ENCODE measurements at regions not wholly inside any gene's neighbourhood (a gene's known extent, or its start where the extent isn't known, plus 50 kb on each side); places are given as distances from the start of the nearest gene placed in this dataset.

DNA sequence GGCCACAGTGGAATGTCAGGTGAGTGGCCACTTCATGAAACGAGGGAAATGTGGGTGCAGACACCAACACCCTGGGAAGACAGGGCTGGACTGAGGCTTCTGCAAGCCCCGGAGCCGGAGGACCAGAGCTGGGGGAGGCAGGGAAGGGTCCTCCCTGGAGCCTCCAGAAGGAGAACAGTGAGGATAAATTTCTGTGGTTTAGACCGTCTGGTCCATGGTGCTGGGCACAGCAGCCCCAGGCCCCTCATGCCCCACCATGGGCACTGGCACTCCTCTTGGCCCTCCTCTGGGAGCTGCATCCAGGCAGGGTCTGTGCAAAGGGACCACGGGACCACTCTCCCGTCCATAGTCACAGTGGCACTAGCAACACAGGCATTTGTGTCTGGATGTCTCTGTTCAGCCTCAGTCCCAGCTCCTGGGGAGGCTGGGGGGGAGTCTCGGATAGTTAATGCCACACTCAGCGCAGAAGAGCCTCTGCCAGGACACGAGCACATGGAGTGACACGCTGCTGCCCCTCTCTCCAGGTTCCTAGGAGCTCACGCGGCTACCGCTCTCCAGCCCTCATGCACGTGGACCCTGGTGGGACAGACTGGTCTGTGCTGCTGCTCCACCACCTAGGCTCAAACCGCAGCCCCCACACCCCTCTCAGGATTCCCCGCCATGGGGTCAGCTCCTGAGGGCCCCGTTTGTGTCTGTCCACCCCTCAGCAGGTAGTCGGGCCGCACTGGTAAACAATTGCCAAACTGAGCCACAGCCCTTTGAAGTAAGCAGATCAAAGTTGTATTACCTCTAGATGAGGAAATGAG lies 305.9 kb upstream of the SALL3 start:
- TF ChIP-seq CTCF (IDR thresholded peaks at IDR 0.05; ENCODE audit: low read depth, low read length) = no peak
- H3K9me3 ChIP-seq = no peaks in the 10 kb centered on the region
- peaks cover 2% of the 10 kb centered on the region for H3K4me1 ChIP-seq
- no peaks in the 10 kb centered on the region for H3K27me3 ChIP-seq
- no peak for DNase-seq
- no peaks in the 10 kb centered on the region for H3K36me3 ChIP-seq
- H3K4me3 ChIP-seq (ENCODE audit: low read depth, low read length) = no peak overlapping the region

DNA sequence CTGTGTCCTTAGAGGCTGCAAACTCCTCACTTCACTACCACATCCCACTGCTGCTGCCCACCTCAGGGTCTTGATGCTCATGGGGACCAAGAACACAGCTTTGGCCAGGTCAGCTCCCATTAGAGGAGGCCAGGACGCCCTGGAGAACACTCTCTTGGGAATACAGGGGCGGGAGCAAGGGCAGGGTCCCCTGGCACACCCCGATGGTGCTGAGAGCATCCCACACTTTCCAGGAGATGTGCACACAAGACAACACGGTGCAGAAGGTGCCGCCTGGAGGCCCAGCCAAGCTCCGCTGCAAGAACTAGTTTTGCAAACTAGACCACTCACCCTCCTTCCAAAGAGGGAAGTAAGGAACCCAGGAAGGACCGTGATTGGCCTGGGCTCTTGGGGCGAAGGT lies 304.4 kb upstream of the SALL3 start:
- Histone ChIP-seq H3K36me3 (no peaks in the 10 kb centered on the region), H3K4me3 (ENCODE audit: low read depth, low read length) (no peak overlapping the region), H3K27me3 (no peaks in the 10 kb centered on the region), H3K9me3 (no peaks in the 10 kb centered on the region), H3K4me1 (peaks cover 5% of the 10 kb centered on the region)
- no peak for DNase-seq
- TF ChIP-seq CTCF (IDR thresholded peaks at IDR 0.05; ENCODE audit: low read depth, low read length) = no peak

GRCh38 chr18:78676622-78677482 lies 302.8 kb upstream of the SALL3 start:
- no peak for DNase-seq
- Histone ChIP-seq H3K4me3 (ENCODE audit: low read depth, low read length) (no peak overlapping the region), H3K36me3 (no peaks in the 10 kb centered on the region), H3K9me3 (no peaks in the 10 kb centered on the region), H3K4me1 (peaks cover 5% of the 10 kb centered on the region), H3K27me3 (no peaks in the 10 kb centered on the region)
- TF ChIP-seq CTCF (IDR thresholded peaks at IDR 0.05; ENCODE audit: low read depth, low read length) = no peak

- no peak for TF ChIP-seq CTCF (IDR thresholded peaks at IDR 0.05; ENCODE audit: low read depth, low read length)
- no peak overlapping the region for H3K4me3 ChIP-seq (ENCODE audit: low read depth, low read length)
- no peak for DNase-seq
- H3K36me3 ChIP-seq = no peaks in the 10 kb centered on the region
- peaks cover 5% of the 10 kb centered on the region for H3K4me1 ChIP-seq
- no peaks in the 10 kb centered on the region for H3K9me3 ChIP-seq
- H3K27me3 ChIP-seq = no peaks in the 10 kb centered on the region
Measured at GRCh38 chr18:78677483-78678317, 301.9 kb upstream of the SALL3 start.

GRCh38 chr18:78678318-78678695 lies 301.3 kb upstream of the SALL3 start:
- no peak overlapping the region for H3K4me3 ChIP-seq (ENCODE audit: low read depth, low read length)
- H3K4me1 ChIP-seq = peaks cover 5% of the 10 kb centered on the region
- H3K27me3 ChIP-seq = no peaks in the 10 kb centered on the region
- no peak for TF ChIP-seq CTCF (IDR thresholded peaks at IDR 0.05; ENCODE audit: low read depth, low read length)
- no peaks in the 10 kb centered on the region for H3K9me3 ChIP-seq
- H3K36me3 ChIP-seq = no peaks in the 10 kb centered on the region
- DNase-seq = no peak

Measured in BE2C (cell line).